DND-41 (cell line): ENCODE measurements at regions not wholly inside any gene's neighbourhood (a gene's known extent, or its start where the extent isn't known, plus 50 kb on each side); places are given as distances from the start of the nearest gene placed in this dataset.

Experiments
- ATAC-seq: fragments of 200-7000 bp; cut with Tn5 transposase; 3 replicates; pipeline ENCODE4 v1.9.1; 2021; ENCODE audit warnings: low read depth; ENCODE audit not compliant: insufficient read depth
- DNase-seq: peaks from one replicate; pipeline ENCODE4 v3.0.0-alpha.2; 2020
- H2AFZ ChIP-seq: 2 replicates; pipeline ENCODE4 v1.6.0; 2012; ENCODE audit warnings: low read depth, low read length
- H3K27ac ChIP-seq: 2 replicates; pipeline ENCODE4 v1.5.1; 2012; ENCODE audit warnings: low read length, inconsistent platforms
- H3K27me3 ChIP-seq: fragments of 200-600 bp; sonication (generic); 2 replicates; pipeline ENCODE4 v1.6.0; 2012; ENCODE audit warnings: low read length, mild to moderate bottlenecking, inconsistent platforms; ENCODE audit not compliant: insufficient read depth, poor library complexity
- H3K36me3 ChIP-seq: 2 replicates; pipeline ENCODE4 v1.5.1; 2012; ENCODE audit warnings: low read length, inconsistent platforms; ENCODE audit not compliant: insufficient read depth
- H3K4me1 ChIP-seq: 2 replicates; pipeline ENCODE4 v1.5.1; 2012; ENCODE audit warnings: mild to moderate bottlenecking, low read length; ENCODE audit not compliant: insufficient read depth
- H3K4me2 ChIP-seq: 2 replicates; pipeline ENCODE4 v1.6.0; 2012; ENCODE audit warnings: mild to moderate bottlenecking, moderate library complexity, low read length, inconsistent platforms; ENCODE audit not compliant: insufficient read depth
- H3K4me3 ChIP-seq, 2 experiments: fragments of 200-600 bp in 1 of 2; shearing (Covaris generic) in 1 of 2; 2 replicates each; pipeline ENCODE4 v1.5.1; 2012 to 2016; ENCODE audit warnings: inconsistent platforms in 2 of 2, low read length in 2 of 2, mild to moderate bottlenecking in 2 of 2, low read depth in 1 of 2, moderate library complexity in 1 of 2
- H3K79me2 ChIP-seq: 2 replicates; pipeline ENCODE4 v1.6.0; 2012; ENCODE audit warnings: low read length, inconsistent platforms; ENCODE audit not compliant: insufficient read depth
- H3K9ac ChIP-seq: 2 replicates; pipeline ENCODE4 v1.6.0; 2012; ENCODE audit warnings: low read depth, mild to moderate bottlenecking, inconsistent platforms, low read length, moderate library complexity
- H3K9me3 ChIP-seq: 2 replicates; pipeline ENCODE4 v1.5.1; 2012; ENCODE audit warnings: low read length, moderate library complexity, mild to moderate bottlenecking, inconsistent platforms; ENCODE audit not compliant: insufficient read depth, severe bottlenecking
- H4K20me1 ChIP-seq: 2 replicates; pipeline ENCODE4 v1.6.0; 2012; ENCODE audit warnings: low read length; ENCODE audit not compliant: insufficient read depth
- EZH2 ChIP-seq: IDR thresholded peaks from 3 replicates; pipeline ENCODE4 v1.6.1; 2012; ENCODE audit warnings: borderline replicate concordance, low read depth, mild to moderate bottlenecking, moderate library complexity, low read length, inconsistent platforms; ENCODE audit not compliant: severe bottlenecking
- TF ChIP-seq, protein P1 (sequence below): IDR thresholded peaks from 2 replicates; pipeline ENCODE4 v1.5.1; 2012; ENCODE audit warnings: borderline replicate concordance, low read length, moderate library complexity, mild to moderate bottlenecking; ENCODE audit not compliant: poor library complexity, severe bottlenecking; ENCODE audit errors: extremely low read depth

DNA sequence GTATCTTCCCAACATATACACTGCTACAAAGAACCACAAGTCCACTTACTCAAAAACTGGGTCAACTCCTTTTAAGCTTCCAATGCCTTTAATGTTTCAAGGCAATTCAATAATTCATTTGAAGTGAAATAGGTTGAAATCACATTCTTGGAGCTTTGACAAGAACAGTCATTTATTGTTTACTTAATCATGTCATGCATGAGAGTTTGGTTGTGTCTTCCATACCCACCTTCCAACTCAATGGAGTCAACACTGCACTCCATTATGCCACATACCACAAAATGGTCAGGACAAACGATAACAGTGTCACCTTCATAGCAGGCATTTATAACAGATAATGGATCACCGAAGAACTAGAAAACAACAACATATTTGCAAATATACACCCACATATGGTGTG, 506.3 kb downstream of the UQCRFS1 start:
- Histone ChIP-seq H2AFZ (no peak overlapping the region), H3K4me1 (peaks cover 43% of the 10 kb centered on the region), H4K20me1 (no peaks in the 10 kb centered on the region), H3K27ac (peak overlapping the region; percentile 48), H3K9me3 (no peaks in the 10 kb centered on the region), H3K4me2 (no peak overlapping the region), H3K9ac (no peak overlapping the region), H3K79me2 (no peaks in the 10 kb centered on the region), H3K27me3 (no peaks in the 10 kb centered on the region), H3K36me3 (no peaks in the 10 kb centered on the region), H3K4me3 (no peak overlapping the region)
- TF ChIP-seq, protein P1, sequence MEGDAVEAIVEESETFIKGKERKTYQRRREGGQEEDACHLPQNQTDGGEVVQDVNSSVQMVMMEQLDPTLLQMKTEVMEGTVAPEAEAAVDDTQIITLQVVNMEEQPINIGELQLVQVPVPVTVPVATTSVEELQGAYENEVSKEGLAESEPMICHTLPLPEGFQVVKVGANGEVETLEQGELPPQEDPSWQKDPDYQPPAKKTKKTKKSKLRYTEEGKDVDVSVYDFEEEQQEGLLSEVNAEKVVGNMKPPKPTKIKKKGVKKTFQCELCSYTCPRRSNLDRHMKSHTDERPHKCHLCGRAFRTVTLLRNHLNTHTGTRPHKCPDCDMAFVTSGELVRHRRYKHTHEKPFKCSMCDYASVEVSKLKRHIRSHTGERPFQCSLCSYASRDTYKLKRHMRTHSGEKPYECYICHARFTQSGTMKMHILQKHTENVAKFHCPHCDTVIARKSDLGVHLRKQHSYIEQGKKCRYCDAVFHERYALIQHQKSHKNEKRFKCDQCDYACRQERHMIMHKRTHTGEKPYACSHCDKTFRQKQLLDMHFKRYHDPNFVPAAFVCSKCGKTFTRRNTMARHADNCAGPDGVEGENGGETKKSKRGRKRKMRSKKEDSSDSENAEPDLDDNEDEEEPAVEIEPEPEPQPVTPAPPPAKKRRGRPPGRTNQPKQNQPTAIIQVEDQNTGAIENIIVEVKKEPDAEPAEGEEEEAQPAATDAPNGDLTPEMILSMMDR, result no peak
- no peak for TF ChIP-seq EZH2
- ATAC-seq (no peak), DNase-seq (no peak)

DNA sequence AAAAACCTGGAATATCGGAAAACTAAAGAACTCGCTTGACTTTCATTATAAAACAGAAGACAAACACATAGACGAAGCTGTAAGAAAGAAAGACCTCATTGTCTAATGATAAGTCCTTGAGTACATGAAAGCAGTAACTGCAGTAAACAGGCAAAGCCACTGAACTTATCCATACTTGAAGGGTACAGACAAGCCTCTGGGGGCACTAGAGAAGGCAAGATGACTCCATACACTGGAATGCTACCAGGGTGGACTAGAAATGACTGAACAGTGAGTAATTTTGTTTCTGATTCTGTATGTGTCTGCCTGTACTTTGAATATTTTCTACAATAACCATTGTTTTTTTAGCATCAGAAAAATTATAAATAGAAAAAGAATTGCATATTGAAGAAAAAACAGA, 507.9 kb downstream of the UQCRFS1 start:
- Histone ChIP-seq H3K79me2 (no peaks in the 10 kb centered on the region), H4K20me1 (no peaks in the 10 kb centered on the region), H3K27ac (peak overlapping the region; percentile 69), H3K4me1 (peaks cover 47% of the 10 kb centered on the region), H3K9me3 (no peaks in the 10 kb centered on the region), H3K4me3 (no peak overlapping the region), H3K36me3 (no peaks in the 10 kb centered on the region), H3K4me2 (no peak overlapping the region), H3K9ac (no peak overlapping the region), H2AFZ (peak overlapping the region; percentile 58), H3K27me3 (no peaks in the 10 kb centered on the region)
- peak; percentile 63; the same call in 2 of the 3 replicates for ATAC-seq
- TF ChIP-seq, protein P1, result peak; percentile 65
- TF ChIP-seq EZH2, result no peak
- no peak for DNase-seq

DNA sequence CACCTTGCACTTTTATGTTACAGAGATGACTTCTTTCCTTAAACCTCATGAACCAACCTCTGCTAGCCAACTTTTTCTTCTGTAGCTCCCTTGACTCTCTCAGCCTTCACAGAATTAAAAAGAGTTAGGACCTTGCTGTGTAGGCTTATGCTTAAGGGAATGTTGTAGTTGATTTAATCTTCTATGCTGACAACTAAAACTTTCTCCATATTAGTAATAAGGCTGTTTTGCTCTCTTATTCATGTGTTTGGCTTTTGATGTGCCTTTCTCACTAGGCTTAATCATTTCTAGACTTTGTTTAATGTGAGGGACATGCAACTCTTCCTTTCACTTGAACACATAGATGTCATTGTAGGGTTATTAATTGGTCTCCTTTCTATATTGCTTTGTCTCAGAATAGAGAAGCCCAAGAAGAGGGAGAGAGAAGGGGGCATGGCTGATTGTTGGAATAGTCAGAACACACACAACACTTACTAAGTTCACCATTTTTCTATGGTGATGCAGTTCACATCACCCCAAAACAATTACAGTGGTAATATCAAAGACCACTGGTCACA, 509.5 kb downstream of the UQCRFS1 start:
- no peaks in the 10 kb centered on the region for H3K27me3 ChIP-seq
- no peaks in the 10 kb centered on the region for H3K9me3 ChIP-seq
- H3K79me2 ChIP-seq, result no peaks in the 10 kb centered on the region
- H3K36me3 ChIP-seq, result no peaks in the 10 kb centered on the region
- no peak overlapping the region for H3K27ac ChIP-seq
- H3K4me1 ChIP-seq, result peaks cover 48% of the 10 kb centered on the region
- no peak overlapping the region for H3K9ac ChIP-seq
- TF ChIP-seq EZH2, result no peak
- TF ChIP-seq, protein P1, result no peak
- no peak for DNase-seq
- no peak for ATAC-seq
- H3K4me3 ChIP-seq, result no peak overlapping the region
- no peaks in the 10 kb centered on the region for H4K20me1 ChIP-seq
- H2AFZ ChIP-seq, result no peak overlapping the region
- H3K4me2 ChIP-seq, result no peak overlapping the region
